Neural cell (in vitro differentiated cells): ENCODE measurements at regions not wholly inside any gene's neighbourhood (a gene's known extent, or its start where the extent isn't known, plus 50 kb on each side); places are given as distances from the start of the nearest gene placed in this dataset.

Source experiments
- H2AFZ ChIP-seq: fragments of 200-600, 300-800 bp; sonication (generic), shearing (Covaris generic); 2 replicates; pipeline ENCODE4 v1.6.0; 2014; ENCODE audit warnings: low read depth, mild to moderate bottlenecking, antibody characterized with exemption, low read length, moderate library complexity
- H3F3A ChIP-seq: fragments of 200-600 bp; shearing (Covaris generic); 2 replicates; pipeline ENCODE4 v1.6.1; 2016; ENCODE audit warnings: mild to moderate bottlenecking, moderate library complexity, mixed read lengths, antibody characterized with exemption, low read length; ENCODE audit not compliant: insufficient read depth, poor library complexity, severe bottlenecking
- H3K27ac ChIP-seq: fragments of 200-600, 300-800 bp; sonication (generic), shearing (Covaris generic); 2 replicates; pipeline ENCODE4 v1.5.1; 2014; ENCODE audit warnings: mild to moderate bottlenecking, low read length, moderate library complexity
- H3K27me3 ChIP-seq: fragments of 300-800, 200-600 bp; sonication (generic), shearing (Covaris generic); 2 replicates; pipeline ENCODE4 v1.6.0; 2014; ENCODE audit warnings: mild to moderate bottlenecking, low read depth, low read length, moderate library complexity; ENCODE audit not compliant: insufficient read depth
- H3K36me3 ChIP-seq: fragments of 300-800, 200-600 bp; sonication (generic), shearing (Covaris generic); 2 replicates; pipeline ENCODE4 v1.5.1; 2014; ENCODE audit warnings: mild to moderate bottlenecking, antibody characterized with exemption, low read length, moderate library complexity; ENCODE audit not compliant: insufficient read depth
- H3K4me2 ChIP-seq: fragments of 300-800, 200-600 bp; sonication (generic), shearing (Covaris generic); 2 replicates; pipeline ENCODE4 v1.6.0; 2014; ENCODE audit warnings: mild to moderate bottlenecking, low read length
- H3K4me3 ChIP-seq: fragments of 300-800, 200-600 bp; sonication (generic), shearing (Covaris generic); 2 replicates; pipeline ENCODE4 v1.5.1; 2014; ENCODE audit warnings: mild to moderate bottlenecking, low read length, moderate library complexity
- H3K79me2 ChIP-seq: fragments of 200-600 bp; shearing (Covaris generic); replicated peaks from 2 replicates; pipeline ENCODE4 v1.6.0; 2014; ENCODE audit warnings: mild to moderate bottlenecking, low read length, moderate library complexity; ENCODE audit not compliant: insufficient read depth
- H3K9ac ChIP-seq: fragments of 300-800, 200-600 bp; sonication (generic), shearing (Covaris generic); 2 replicates; pipeline ENCODE4 v1.6.1; 2016; ENCODE audit warnings: mild to moderate bottlenecking, low read length, mixed read lengths
- H3K9me2 ChIP-seq: fragments of 200-600 bp; shearing (Covaris generic); 2 replicates; pipeline ENCODE4 v1.6.1; 2016; ENCODE audit warnings: mild to moderate bottlenecking, low read length, mixed read lengths; ENCODE audit not compliant: insufficient read depth
- H3K9me3 ChIP-seq: fragments of 200-600, 300-800 bp; sonication (generic), shearing (Covaris generic); 2 replicates; pipeline ENCODE4 v1.6.1; 2016; ENCODE audit warnings: mild to moderate bottlenecking, mixed run types, low read length, moderate library complexity, mixed read lengths
- H4K20me1 ChIP-seq: fragments of 200-600 bp; shearing (Covaris generic); 2 replicates; pipeline ENCODE4 v1.6.1; 2016; ENCODE audit warnings: mild to moderate bottlenecking, mixed run types; ENCODE audit not compliant: insufficient read depth
- EP300 ChIP-seq: fragments of 450-650 bp; conservative IDR thresholded peaks from 2 replicates; pipeline ENCODE4 v1.6.1; 2014; ENCODE audit warnings: antibody characterized with exemption, mild to moderate bottlenecking, moderate library complexity; ENCODE audit not compliant: poor library complexity, severe bottlenecking
- EZH2 ChIP-seq: fragments of 200-600, 300-800 bp; shearing (Covaris generic), sonication (generic); IDR thresholded peaks from 2 replicates; pipeline ENCODE4 v1.6.1; 2014; ENCODE audit warnings: antibody characterized with exemption, low read length, borderline replicate concordance, mild to moderate bottlenecking; ENCODE audit not compliant: insufficient read depth, poor library complexity, severe bottlenecking
- MXI1 ChIP-seq: fragments of 450-650 bp; conservative IDR thresholded peaks from 2 replicates; pipeline ENCODE4 v1.6.1; 2014; ENCODE audit warnings: antibody characterized with exemption, mild to moderate bottlenecking; ENCODE audit not compliant: poor library complexity, severe bottlenecking
- POLR2AphosphoS5 ChIP-seq: IDR thresholded peaks from 2 replicates; pipeline ENCODE4 v1.6.1; 2012
- RAD21 ChIP-seq: fragments of 450-650 bp; conservative IDR thresholded peaks from 2 replicates; pipeline ENCODE4 v1.6.1; 2014; ENCODE audit warnings: antibody characterized with exemption, mild to moderate bottlenecking, moderate library complexity
- SMC3 ChIP-seq: fragments of 450-650 bp; conservative IDR thresholded peaks from 2 replicates; pipeline ENCODE4 v1.6.1; 2014; ENCODE audit warnings: antibody characterized with exemption, mild to moderate bottlenecking, moderate library complexity; ENCODE audit not compliant: poor library complexity
- TAF1 ChIP-seq: IDR thresholded peaks from 2 replicates; pipeline ENCODE4 v1.6.1; 2012; ENCODE audit warnings: low read depth
- TF ChIP-seq, protein P1 (sequence below): IDR thresholded peaks from 2 replicates; pipeline ENCODE4 v1.6.1; 2012; ENCODE audit warnings: borderline replicate concordance
- TF ChIP-seq, protein P2 (sequence below): fragments of 450-650 bp; IDR thresholded peaks from 2 replicates; pipeline ENCODE4 v1.5.1; 2014; ENCODE audit warnings: antibody characterized with exemption, mild to moderate bottlenecking, moderate library complexity; ENCODE audit not compliant: poor library complexity, severe bottlenecking

DNA sequence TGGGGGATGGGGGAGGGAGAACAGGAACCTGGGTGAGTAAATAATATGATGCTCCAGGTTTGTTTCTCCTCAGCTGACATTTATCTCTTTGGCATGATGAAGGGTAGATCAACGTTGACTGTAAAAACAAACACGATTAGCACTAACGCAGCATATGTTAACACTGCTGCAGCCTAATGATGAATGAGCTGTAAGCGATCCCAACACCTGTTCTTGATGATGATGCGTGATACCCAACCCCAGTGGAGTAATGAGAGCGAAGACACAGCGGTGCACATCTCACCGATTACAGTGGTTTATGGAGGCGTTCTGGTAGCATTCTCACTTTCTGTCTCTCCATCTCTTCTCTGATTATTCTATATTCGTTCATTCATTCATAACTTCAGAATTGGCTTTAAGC lies 640.4 kb downstream of the USP25 start:
- Histone ChIP-seq H3K4me2 (no peak overlapping the region), H3K9me2 (no peaks in the 10 kb centered on the region), H4K20me1 (no peaks in the 10 kb centered on the region), H3K79me2 (no peaks in the 10 kb centered on the region), H3K27ac (no peak overlapping the region), H3K4me3 (no peak overlapping the region), H3K9ac (no peak overlapping the region), H3K9me3 (no peaks in the 10 kb centered on the region), H3K36me3 (no peaks in the 10 kb centered on the region), H2AFZ (no peak overlapping the region), H3F3A (no peaks in the 10 kb centered on the region), H3K27me3 (no peaks in the 10 kb centered on the region)
- no peak for TF ChIP-seq POLR2AphosphoS5
- no peak for TF ChIP-seq EP300
- no peak for TF ChIP-seq TAF1
- TF ChIP-seq EZH2 = no peak
- TF ChIP-seq RAD21 = no peak
- no peak for TF ChIP-seq SMC3
- TF ChIP-seq MXI1 = no peak
- TF ChIP-seq, protein P1, sequence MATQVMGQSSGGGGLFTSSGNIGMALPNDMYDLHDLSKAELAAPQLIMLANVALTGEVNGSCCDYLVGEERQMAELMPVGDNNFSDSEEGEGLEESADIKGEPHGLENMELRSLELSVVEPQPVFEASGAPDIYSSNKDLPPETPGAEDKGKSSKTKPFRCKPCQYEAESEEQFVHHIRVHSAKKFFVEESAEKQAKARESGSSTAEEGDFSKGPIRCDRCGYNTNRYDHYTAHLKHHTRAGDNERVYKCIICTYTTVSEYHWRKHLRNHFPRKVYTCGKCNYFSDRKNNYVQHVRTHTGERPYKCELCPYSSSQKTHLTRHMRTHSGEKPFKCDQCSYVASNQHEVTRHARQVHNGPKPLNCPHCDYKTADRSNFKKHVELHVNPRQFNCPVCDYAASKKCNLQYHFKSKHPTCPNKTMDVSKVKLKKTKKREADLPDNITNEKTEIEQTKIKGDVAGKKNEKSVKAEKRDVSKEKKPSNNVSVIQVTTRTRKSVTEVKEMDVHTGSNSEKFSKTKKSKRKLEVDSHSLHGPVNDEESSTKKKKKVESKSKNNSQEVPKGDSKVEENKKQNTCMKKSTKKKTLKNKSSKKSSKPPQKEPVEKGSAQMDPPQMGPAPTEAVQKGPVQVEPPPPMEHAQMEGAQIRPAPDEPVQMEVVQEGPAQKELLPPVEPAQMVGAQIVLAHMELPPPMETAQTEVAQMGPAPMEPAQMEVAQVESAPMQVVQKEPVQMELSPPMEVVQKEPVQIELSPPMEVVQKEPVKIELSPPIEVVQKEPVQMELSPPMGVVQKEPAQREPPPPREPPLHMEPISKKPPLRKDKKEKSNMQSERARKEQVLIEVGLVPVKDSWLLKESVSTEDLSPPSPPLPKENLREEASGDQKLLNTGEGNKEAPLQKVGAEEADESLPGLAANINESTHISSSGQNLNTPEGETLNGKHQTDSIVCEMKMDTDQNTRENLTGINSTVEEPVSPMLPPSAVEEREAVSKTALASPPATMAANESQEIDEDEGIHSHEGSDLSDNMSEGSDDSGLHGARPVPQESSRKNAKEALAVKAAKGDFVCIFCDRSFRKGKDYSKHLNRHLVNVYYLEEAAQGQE = no peak
- TF ChIP-seq, protein P2, sequence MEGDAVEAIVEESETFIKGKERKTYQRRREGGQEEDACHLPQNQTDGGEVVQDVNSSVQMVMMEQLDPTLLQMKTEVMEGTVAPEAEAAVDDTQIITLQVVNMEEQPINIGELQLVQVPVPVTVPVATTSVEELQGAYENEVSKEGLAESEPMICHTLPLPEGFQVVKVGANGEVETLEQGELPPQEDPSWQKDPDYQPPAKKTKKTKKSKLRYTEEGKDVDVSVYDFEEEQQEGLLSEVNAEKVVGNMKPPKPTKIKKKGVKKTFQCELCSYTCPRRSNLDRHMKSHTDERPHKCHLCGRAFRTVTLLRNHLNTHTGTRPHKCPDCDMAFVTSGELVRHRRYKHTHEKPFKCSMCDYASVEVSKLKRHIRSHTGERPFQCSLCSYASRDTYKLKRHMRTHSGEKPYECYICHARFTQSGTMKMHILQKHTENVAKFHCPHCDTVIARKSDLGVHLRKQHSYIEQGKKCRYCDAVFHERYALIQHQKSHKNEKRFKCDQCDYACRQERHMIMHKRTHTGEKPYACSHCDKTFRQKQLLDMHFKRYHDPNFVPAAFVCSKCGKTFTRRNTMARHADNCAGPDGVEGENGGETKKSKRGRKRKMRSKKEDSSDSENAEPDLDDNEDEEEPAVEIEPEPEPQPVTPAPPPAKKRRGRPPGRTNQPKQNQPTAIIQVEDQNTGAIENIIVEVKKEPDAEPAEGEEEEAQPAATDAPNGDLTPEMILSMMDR = no peak

DNA sequence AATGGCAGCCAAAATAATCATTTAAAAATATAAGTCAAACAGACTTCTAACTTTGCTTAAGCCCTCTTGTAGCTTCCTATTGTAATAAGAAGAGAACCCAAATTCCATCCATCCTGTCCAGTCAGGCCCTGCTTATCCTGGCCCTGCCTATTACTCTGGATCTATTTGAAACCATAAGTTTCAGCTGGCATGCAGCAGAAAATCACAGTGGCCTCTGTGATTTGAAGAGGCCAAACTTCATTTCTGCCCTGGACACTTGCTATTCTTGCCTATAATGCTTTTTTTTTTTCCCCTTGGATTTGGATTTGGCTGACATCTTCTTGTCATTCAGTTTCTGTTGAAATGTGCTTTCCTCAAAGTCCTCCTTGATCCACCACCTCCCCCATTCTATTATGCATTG lies 642.8 kb downstream of the USP25 start:
- no peaks in the 10 kb centered on the region for H3K9me2 ChIP-seq
- no peak overlapping the region for H3K9ac ChIP-seq
- no peaks in the 10 kb centered on the region for H3K9me3 ChIP-seq
- no peaks in the 10 kb centered on the region for H3K79me2 ChIP-seq
- no peaks in the 10 kb centered on the region for H3K27me3 ChIP-seq
- no peak overlapping the region for H3K4me2 ChIP-seq
- no peaks in the 10 kb centered on the region for H3F3A ChIP-seq
- H3K4me3 ChIP-seq = no peak overlapping the region
- H4K20me1 ChIP-seq = no peaks in the 10 kb centered on the region
- H3K36me3 ChIP-seq = no peaks in the 10 kb centered on the region
- H2AFZ ChIP-seq = no peak overlapping the region
- H3K27ac ChIP-seq = no peak overlapping the region
- TF ChIP-seq MXI1 (no peak), EZH2 (no peak), RAD21 (no peak), EP300 (no peak), POLR2AphosphoS5 (no peak), TAF1 (no peak), SMC3 (no peak)
- TF ChIP-seq, protein P2 = no peak
- TF ChIP-seq, protein P1 = no peak
